CD14-positive monocyte (primary cell): ENCODE measurements at regions not wholly inside any gene's neighbourhood (a gene's known extent, or its start where the extent isn't known, plus 50 kb on each side); places are given as distances from the start of the nearest gene placed in this dataset.

Source experiments
- DNase-seq, 3 donors: peaks; one replicate each; pipeline ENCODE4 v3.0.0-alpha.2; 2011 to 2022
- H2AFZ ChIP-seq: 2 replicates; pipeline ENCODE4 v1.6.0; 2012; ENCODE audit warnings: mild to moderate bottlenecking, low read depth, low read length, inconsistent platforms; ENCODE audit not compliant: insufficient read depth, poor library complexity, severe bottlenecking
- H3K27ac ChIP-seq, 2 donors: 1 replicate in 1 of 2; 2 replicates in 1 of 2; pipeline ENCODE4 v1.5.1; 2012 to 2013; ENCODE audit warnings: low read length in 2 of 2, control low read depth in 1 of 2, inconsistent platforms in 1 of 2, low read depth in 1 of 2, mild to moderate bottlenecking in 1 of 2
- H3K27me3 ChIP-seq, 2 donors: one replicate each; pipeline versions ENCODE4 v1.6.0 to v1.6.1; 2011 to 2013; ENCODE audit warnings: low read length in 2 of 2; ENCODE audit not compliant: control insufficient read depth in 2 of 2, insufficient read depth in 2 of 2
- H3K36me3 ChIP-seq, 2 donors: replicated peaks in 1 of 2; 1 replicate in 1 of 2; 2 replicates in 1 of 2; pipeline versions ENCODE4 v1.5.1 to v1.6.1; 2012 to 2013; ENCODE audit warnings: low read length in 2 of 2, control low read depth in 1 of 2, inconsistent platforms in 1 of 2, mild to moderate bottlenecking in 1 of 2; ENCODE audit not compliant: insufficient read depth in 2 of 2, control insufficient read depth in 1 of 2
- H3K4me1 ChIP-seq, 2 donors: 1 replicate in 1 of 2; 2 replicates in 1 of 2; pipeline versions ENCODE4 v1.5.1 to v1.6.1; 2012 to 2013; ENCODE audit warnings: low read length in 2 of 2, control low read depth in 1 of 2, inconsistent platforms in 1 of 2, mild to moderate bottlenecking in 1 of 2, moderate library complexity in 1 of 2; ENCODE audit not compliant: insufficient read depth in 2 of 2, control insufficient read depth in 1 of 2
- H3K4me2 ChIP-seq: replicated peaks from 2 replicates; pipeline ENCODE3; 2012; ENCODE audit warnings: low read length, moderate library complexity, mild to moderate bottlenecking; ENCODE audit not compliant: poor library complexity, severe bottlenecking; ENCODE audit errors: extremely low read depth
- H3K4me3 ChIP-seq, 3 experiments: fragments of 200-600 bp in 1 of 3; sonication (generic) in 1 of 3; replicated peaks in 1 of 3; 1 replicate in 2 of 3; 2 replicates in 1 of 3; pipeline ENCODE4 v1.5.1; 2011 to 2013; ENCODE audit warnings: low read length in 3 of 3, mild to moderate bottlenecking in 3 of 3, control low read depth in 2 of 3, low read depth in 2 of 3, inconsistent platforms in 1 of 3, moderate library complexity in 1 of 3
- H3K79me2 ChIP-seq: 2 replicates; pipeline ENCODE4 v1.6.0; 2012; ENCODE audit warnings: mild to moderate bottlenecking, control low read depth, inconsistent platforms, low read length, moderate library complexity; ENCODE audit not compliant: insufficient read depth
- H3K9ac ChIP-seq: 2 replicates; pipeline ENCODE4 v1.6.0; 2017; ENCODE audit warnings: low read length, mild to moderate bottlenecking; ENCODE audit not compliant: insufficient read depth, poor library complexity, severe bottlenecking
- H3K9me3 ChIP-seq, 2 donors: replicated peaks in 1 of 2; 1 replicate in 1 of 2; 2 replicates in 1 of 2; pipeline versions ENCODE4 v1.5.1 to v1.6.1; 2012 to 2013; ENCODE audit warnings: low read length in 2 of 2, control low read depth in 1 of 2; ENCODE audit not compliant: control insufficient read depth in 1 of 2, insufficient read depth in 1 of 2
- H4K20me1 ChIP-seq: 2 replicates; pipeline ENCODE4 v1.6.0; 2012; ENCODE audit warnings: mild to moderate bottlenecking, low read length, control low read depth, moderate library complexity; ENCODE audit not compliant: insufficient read depth
- H3K27ac Mint-ChIP-seq, 7 donors: one replicate each; pipeline ENCODE4 v1.8.0; 2020; ENCODE audit warnings: mild to moderate bottlenecking in 7 of 7, mixed read lengths in 7 of 7, moderate library complexity in 6 of 7, inconsistent platforms in 2 of 7
- H3K27me3 Mint-ChIP-seq, 3 donors: one replicate each; pipeline ENCODE4 v1.8.0; 2021 to 2022; ENCODE audit warnings: low read depth in 3 of 3, mild to moderate bottlenecking in 3 of 3, mixed read lengths in 3 of 3, moderate library complexity in 3 of 3, inconsistent platforms in 1 of 3
- H3K36me3 Mint-ChIP-seq, 2 donors: one replicate each; pipeline ENCODE4 v1.8.0; 2020; ENCODE audit warnings: mixed read lengths in 2 of 2, inconsistent platforms in 1 of 2, mild to moderate bottlenecking in 1 of 2
- H3K4me1 Mint-ChIP-seq: one replicate; pipeline ENCODE4 v1.8.0; 2020; ENCODE audit warnings: mild to moderate bottlenecking, mixed read lengths
- H3K4me3 Mint-ChIP-seq, 2 donors: one replicate each; pipeline ENCODE4 v1.8.0; 2020; ENCODE audit warnings: mild to moderate bottlenecking in 2 of 2, mixed read lengths in 2 of 2, moderate library complexity in 1 of 2
- H3K9me3 Mint-ChIP-seq, 7 donors: one replicate each; pipeline ENCODE4 v1.8.0; 2020 to 2022; ENCODE audit warnings: mixed read lengths in 7 of 7, mild to moderate bottlenecking in 6 of 7, moderate library complexity in 6 of 7, inconsistent platforms in 2 of 7
- CTCF ChIP-seq: fragments of 200-600 bp; IDR thresholded peaks from one replicate; pipeline ENCODE4 v1.8.0; 2022; ENCODE audit warnings: antibody characterized with exemption, mild to moderate bottlenecking
- WGBS: methylation state at CpG from one replicate; pipeline ENCODE4 v1.1.5; 2013; ENCODE audit warnings: missing lambda C conversion rate; ENCODE audit not compliant: insufficient coverage; 5-methylcytosine and 5-hydroxymethylcytosine counted together
- intact Hi-C, 2 donors: fragments of 100-400 bp; cut with micrococcal nuclease; formaldehyde crosslinking; loops; one replicate each; pipeline versions ENCODE4 v1.15.0 to v1.15.1; 2023

- Histone ChIP-seq H4K20me1 (no peaks in the 10 kb centered on the region), H3K4me1 (no peaks in the 10 kb centered on the region), H3K4me2 (no peak overlapping the region), H2AFZ (no peak overlapping the region), H3K4me3 (no peak overlapping the region), H3K9me3 (no peaks in the 10 kb centered on the region), H3K79me2 (no peaks in the 10 kb centered on the region), H3K36me3 (no peaks in the 10 kb centered on the region), H3K27me3 (no peaks in the 10 kb centered on the region), H3K9ac (no peak overlapping the region), H3K27ac (no peak overlapping the region)
- Mint-ChIP-seq H3K27ac (no peak overlapping the region), H3K36me3 (no peaks in the 10 kb centered on the region), H3K27me3 (peaks cover 0 to 3% (median 0%) of the 10 kb centered on the region in 3 donors), H3K4me1 (no peaks in the 10 kb centered on the region), H3K4me3 (no peak overlapping the region), H3K9me3 (peaks cover 0 to 3% (median 0%) of the 10 kb centered on the region in 7 donors)
- no peak for TF ChIP-seq CTCF
- intact Hi-C loops: no loop called here
- DNase-seq: no peak
- WGBS: no CpG with 5 or more reads among the region's 1 CpG
Observed at GRCh38 chr18:9043581-9043980, 58.9 kb upstream of the NDUFV2 start.

- H3K9me3 ChIP-seq: peaks cover 19 to 27% of the 10 kb centered on the region in 2 donors
- no peak overlapping the region for H3K27ac ChIP-seq
- peaks cover 20 to 35% (median 31%) of the 10 kb centered on the region in 7 donors for H3K9me3 Mint-ChIP-seq
- H3K27me3 ChIP-seq: no peaks in the 10 kb centered on the region
- no peak overlapping the region for H3K4me3 Mint-ChIP-seq
- H3K4me1 Mint-ChIP-seq: no peaks in the 10 kb centered on the region
- no peak overlapping the region for H3K9ac ChIP-seq
- no peaks in the 10 kb centered on the region for H4K20me1 ChIP-seq
- H3K4me1 ChIP-seq: no peaks in the 10 kb centered on the region
- intact Hi-C loops: no loop called here
- 72% methylated on average over 4 of the region's 7 CpGs for WGBS
- H3K36me3 Mint-ChIP-seq: no peaks in the 10 kb centered on the region
- no peak overlapping the region for H2AFZ ChIP-seq
- H3K4me3 ChIP-seq: no peak overlapping the region
- no peak overlapping the region for H3K4me2 ChIP-seq
- no peak for TF ChIP-seq CTCF
- peaks cover 0 to 3% (median 0%) of the 10 kb centered on the region in 3 donors for H3K27me3 Mint-ChIP-seq
- H3K36me3 ChIP-seq: no peaks in the 10 kb centered on the region
- H3K27ac Mint-ChIP-seq: no peak overlapping the region
- DNase-seq: no peak
- H3K79me2 ChIP-seq: no peaks in the 10 kb centered on the region
Observed at GRCh38 chr18:9047715-9048114, 54.8 kb upstream of the NDUFV2 start.
